CD14-positive monocyte (primary cell): ENCODE measurements at regions not wholly inside any gene's neighbourhood (a gene's known extent, or its start where the extent isn't known, plus 50 kb on each side); places are given as distances from the start of the nearest gene placed in this dataset.

Experiments
- DNase-seq, 3 donors: peaks; one replicate each; pipeline ENCODE4 v3.0.0-alpha.2; 2011 to 2022
- H2AFZ ChIP-seq: 2 replicates; pipeline ENCODE4 v1.6.0; 2012; ENCODE audit warnings: mild to moderate bottlenecking, low read depth, low read length, inconsistent platforms; ENCODE audit not compliant: insufficient read depth, poor library complexity, severe bottlenecking
- H3K27ac ChIP-seq, 2 donors: 1 replicate in 1 of 2; 2 replicates in 1 of 2; pipeline ENCODE4 v1.5.1; 2012 to 2013; ENCODE audit warnings: low read length in 2 of 2, control low read depth in 1 of 2, inconsistent platforms in 1 of 2, low read depth in 1 of 2, mild to moderate bottlenecking in 1 of 2
- H3K27me3 ChIP-seq, 2 donors: one replicate each; pipeline versions ENCODE4 v1.6.0 to v1.6.1; 2011 to 2013; ENCODE audit warnings: low read length in 2 of 2; ENCODE audit not compliant: control insufficient read depth in 2 of 2, insufficient read depth in 2 of 2
- H3K36me3 ChIP-seq, 2 donors: replicated peaks in 1 of 2; 1 replicate in 1 of 2; 2 replicates in 1 of 2; pipeline versions ENCODE4 v1.5.1 to v1.6.1; 2012 to 2013; ENCODE audit warnings: low read length in 2 of 2, control low read depth in 1 of 2, inconsistent platforms in 1 of 2, mild to moderate bottlenecking in 1 of 2; ENCODE audit not compliant: insufficient read depth in 2 of 2, control insufficient read depth in 1 of 2
- H3K4me1 ChIP-seq, 2 donors: 1 replicate in 1 of 2; 2 replicates in 1 of 2; pipeline versions ENCODE4 v1.5.1 to v1.6.1; 2012 to 2013; ENCODE audit warnings: low read length in 2 of 2, control low read depth in 1 of 2, inconsistent platforms in 1 of 2, mild to moderate bottlenecking in 1 of 2, moderate library complexity in 1 of 2; ENCODE audit not compliant: insufficient read depth in 2 of 2, control insufficient read depth in 1 of 2
- H3K4me2 ChIP-seq: replicated peaks from 2 replicates; pipeline ENCODE3; 2012; ENCODE audit warnings: low read length, moderate library complexity, mild to moderate bottlenecking; ENCODE audit not compliant: poor library complexity, severe bottlenecking; ENCODE audit errors: extremely low read depth
- H3K4me3 ChIP-seq, 3 experiments: fragments of 200-600 bp in 1 of 3; sonication (generic) in 1 of 3; replicated peaks in 1 of 3; 1 replicate in 2 of 3; 2 replicates in 1 of 3; pipeline ENCODE4 v1.5.1; 2011 to 2013; ENCODE audit warnings: low read length in 3 of 3, mild to moderate bottlenecking in 3 of 3, control low read depth in 2 of 3, low read depth in 2 of 3, inconsistent platforms in 1 of 3, moderate library complexity in 1 of 3
- H3K79me2 ChIP-seq: 2 replicates; pipeline ENCODE4 v1.6.0; 2012; ENCODE audit warnings: mild to moderate bottlenecking, control low read depth, inconsistent platforms, low read length, moderate library complexity; ENCODE audit not compliant: insufficient read depth
- H3K9ac ChIP-seq: 2 replicates; pipeline ENCODE4 v1.6.0; 2017; ENCODE audit warnings: low read length, mild to moderate bottlenecking; ENCODE audit not compliant: insufficient read depth, poor library complexity, severe bottlenecking
- H3K9me3 ChIP-seq, 2 donors: replicated peaks in 1 of 2; 1 replicate in 1 of 2; 2 replicates in 1 of 2; pipeline versions ENCODE4 v1.5.1 to v1.6.1; 2012 to 2013; ENCODE audit warnings: low read length in 2 of 2, control low read depth in 1 of 2; ENCODE audit not compliant: control insufficient read depth in 1 of 2, insufficient read depth in 1 of 2
- H4K20me1 ChIP-seq: 2 replicates; pipeline ENCODE4 v1.6.0; 2012; ENCODE audit warnings: mild to moderate bottlenecking, low read length, control low read depth, moderate library complexity; ENCODE audit not compliant: insufficient read depth
- H3K27ac Mint-ChIP-seq, 7 donors: one replicate each; pipeline ENCODE4 v1.8.0; 2020; ENCODE audit warnings: mild to moderate bottlenecking in 7 of 7, mixed read lengths in 7 of 7, moderate library complexity in 6 of 7, inconsistent platforms in 2 of 7
- H3K27me3 Mint-ChIP-seq, 3 donors: one replicate each; pipeline ENCODE4 v1.8.0; 2021 to 2022; ENCODE audit warnings: low read depth in 3 of 3, mild to moderate bottlenecking in 3 of 3, mixed read lengths in 3 of 3, moderate library complexity in 3 of 3, inconsistent platforms in 1 of 3
- H3K36me3 Mint-ChIP-seq, 2 donors: one replicate each; pipeline ENCODE4 v1.8.0; 2020; ENCODE audit warnings: mixed read lengths in 2 of 2, inconsistent platforms in 1 of 2, mild to moderate bottlenecking in 1 of 2
- H3K4me1 Mint-ChIP-seq: one replicate; pipeline ENCODE4 v1.8.0; 2020; ENCODE audit warnings: mild to moderate bottlenecking, mixed read lengths
- H3K4me3 Mint-ChIP-seq, 2 donors: one replicate each; pipeline ENCODE4 v1.8.0; 2020; ENCODE audit warnings: mild to moderate bottlenecking in 2 of 2, mixed read lengths in 2 of 2, moderate library complexity in 1 of 2
- H3K9me3 Mint-ChIP-seq, 7 donors: one replicate each; pipeline ENCODE4 v1.8.0; 2020 to 2022; ENCODE audit warnings: mixed read lengths in 7 of 7, mild to moderate bottlenecking in 6 of 7, moderate library complexity in 6 of 7, inconsistent platforms in 2 of 7
- WGBS: methylation state at CpG from one replicate; pipeline ENCODE4 v1.1.5; 2013; ENCODE audit warnings: missing lambda C conversion rate; ENCODE audit not compliant: insufficient coverage; 5-methylcytosine and 5-hydroxymethylcytosine counted together
- intact Hi-C, 2 donors: fragments of 100-400 bp; cut with micrococcal nuclease; formaldehyde crosslinking; loops; one replicate each; pipeline versions ENCODE4 v1.15.0 to v1.15.1; 2023
- TF ChIP-seq, protein P1 (sequence below): fragments of 200-600 bp; IDR thresholded peaks from one replicate; pipeline ENCODE4 v1.8.0; 2022; ENCODE audit warnings: antibody characterized with exemption, mild to moderate bottlenecking

DNA sequence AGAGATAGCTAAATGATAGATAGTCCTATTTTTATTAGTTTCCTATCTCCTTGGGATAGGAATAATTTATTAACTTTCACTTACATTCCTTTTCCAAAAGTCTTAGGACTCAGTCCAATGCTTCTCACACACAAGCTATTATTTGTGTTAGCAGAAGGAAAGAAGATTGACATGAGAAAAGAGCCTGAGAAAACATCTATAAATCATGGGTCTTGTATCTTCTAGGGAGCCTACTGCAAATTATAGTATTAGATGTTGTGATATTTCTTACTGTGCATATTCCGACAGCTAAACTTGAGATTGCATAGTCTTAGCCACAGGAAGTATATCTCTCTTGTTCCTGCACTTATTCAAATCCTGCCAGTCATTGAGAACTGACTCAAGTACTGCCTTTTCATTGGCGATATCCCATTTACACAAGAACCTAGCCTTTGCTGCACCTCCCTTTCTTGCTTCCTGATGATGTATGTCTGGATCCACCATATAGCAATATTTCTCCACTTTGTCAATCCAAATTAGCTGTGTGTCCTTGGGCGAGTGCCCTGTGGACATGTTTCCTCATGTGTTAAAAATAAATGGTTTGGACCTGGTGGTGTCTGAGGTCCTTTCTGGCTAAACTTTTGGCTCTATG is 245.1 kb upstream of the LMCD1 start:
- H3K4me1 Mint-ChIP-seq = no peaks in the 10 kb centered on the region
- H3K36me3 Mint-ChIP-seq = no peaks in the 10 kb centered on the region
- Histone ChIP-seq H3K4me1 (no peaks in the 10 kb centered on the region), H3K27me3 (no peaks in the 10 kb centered on the region), H3K4me2 (no peak overlapping the region), H2AFZ (no peak overlapping the region), H4K20me1 (no peaks in the 10 kb centered on the region), H3K27ac (no peak overlapping the region), H3K4me3 (no peak overlapping the region), H3K79me2 (no peaks in the 10 kb centered on the region), H3K9ac (no peak overlapping the region), H3K9me3 (no peaks in the 10 kb centered on the region), H3K36me3 (no peaks in the 10 kb centered on the region)
- H3K27ac Mint-ChIP-seq = no peak overlapping the region
- no peak for DNase-seq
- no peaks in the 10 kb centered on the region for H3K27me3 Mint-ChIP-seq
- no peak overlapping the region for H3K4me3 Mint-ChIP-seq
- intact Hi-C loops = no loop called here
- WGBS = 88% methylated on average over 2 of the region's 3 CpGs
- H3K9me3 Mint-ChIP-seq = peaks cover 4 to 11% (median 8%) of the 10 kb centered on the region in 7 donors
- TF ChIP-seq, protein P1, sequence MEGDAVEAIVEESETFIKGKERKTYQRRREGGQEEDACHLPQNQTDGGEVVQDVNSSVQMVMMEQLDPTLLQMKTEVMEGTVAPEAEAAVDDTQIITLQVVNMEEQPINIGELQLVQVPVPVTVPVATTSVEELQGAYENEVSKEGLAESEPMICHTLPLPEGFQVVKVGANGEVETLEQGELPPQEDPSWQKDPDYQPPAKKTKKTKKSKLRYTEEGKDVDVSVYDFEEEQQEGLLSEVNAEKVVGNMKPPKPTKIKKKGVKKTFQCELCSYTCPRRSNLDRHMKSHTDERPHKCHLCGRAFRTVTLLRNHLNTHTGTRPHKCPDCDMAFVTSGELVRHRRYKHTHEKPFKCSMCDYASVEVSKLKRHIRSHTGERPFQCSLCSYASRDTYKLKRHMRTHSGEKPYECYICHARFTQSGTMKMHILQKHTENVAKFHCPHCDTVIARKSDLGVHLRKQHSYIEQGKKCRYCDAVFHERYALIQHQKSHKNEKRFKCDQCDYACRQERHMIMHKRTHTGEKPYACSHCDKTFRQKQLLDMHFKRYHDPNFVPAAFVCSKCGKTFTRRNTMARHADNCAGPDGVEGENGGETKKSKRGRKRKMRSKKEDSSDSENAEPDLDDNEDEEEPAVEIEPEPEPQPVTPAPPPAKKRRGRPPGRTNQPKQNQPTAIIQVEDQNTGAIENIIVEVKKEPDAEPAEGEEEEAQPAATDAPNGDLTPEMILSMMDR = no peak

GRCh38 chr3:8261018-8261417 is 240.6 kb upstream of the LMCD1 start:
- H3K9me3 ChIP-seq = no peaks in the 10 kb centered on the region
- no peaks in the 10 kb centered on the region for H3K36me3 ChIP-seq
- intact Hi-C loops = no loop called here
- no peaks in the 10 kb centered on the region for H3K27me3 Mint-ChIP-seq
- DNase-seq = no peak
- no peaks in the 10 kb centered on the region for H3K4me1 ChIP-seq
- no peaks in the 10 kb centered on the region for H3K79me2 ChIP-seq
- WGBS = no CpG with 5 or more reads among the region's 2 CpGs
- H3K9ac ChIP-seq = no peak overlapping the region
- no peaks in the 10 kb centered on the region for H3K27me3 ChIP-seq
- no peak overlapping the region for H3K27ac Mint-ChIP-seq
- no peak overlapping the region for H3K4me2 ChIP-seq
- H4K20me1 ChIP-seq = no peaks in the 10 kb centered on the region
- H3K4me3 Mint-ChIP-seq = no peak overlapping the region
- H3K9me3 Mint-ChIP-seq = peaks cover 3 to 9% (median 5%) of the 10 kb centered on the region in 7 donors
- no peak overlapping the region for H3K4me3 ChIP-seq
- H3K27ac ChIP-seq = no peak overlapping the region
- H3K4me1 Mint-ChIP-seq = no peaks in the 10 kb centered on the region
- H3K36me3 Mint-ChIP-seq = no peaks in the 10 kb centered on the region
- no peak overlapping the region for H2AFZ ChIP-seq
- TF ChIP-seq, protein P1 = no peak
